Skeletal muscle tissue (tissue), 3 donors: ENCODE measurements at regions not wholly inside any gene's neighbourhood (a gene's known extent, or its start where the extent isn't known, plus 50 kb on each side); places are given as distances from the start of the nearest gene placed in this dataset.
"Not testable (repeated sequence)": the region's sequence is repeated elsewhere in the genome, so short reads cannot be mapped to it uniquely, and the experiment has no call there.

Experiments used
- H3K27ac ChIP-seq: one replicate; pipeline ENCODE4 v1.7.0; 2013; ENCODE audit warnings: mild to moderate bottlenecking, low read depth, low read length, inconsistent platforms
- H3K27me3 ChIP-seq, 3 donors: one replicate each; pipeline ENCODE4 v1.7.0; 2013; ENCODE audit warnings: low read length in 3 of 3; ENCODE audit not compliant: control insufficient read depth in 3 of 3, insufficient read depth in 3 of 3
- H3K36me3 ChIP-seq, 3 donors: one replicate each; pipeline ENCODE4 v1.7.0; 2013; ENCODE audit warnings: low read length in 3 of 3; ENCODE audit not compliant: control insufficient read depth in 3 of 3, insufficient read depth in 3 of 3
- H3K4me1 ChIP-seq, 3 donors: one replicate each; pipeline ENCODE4 v1.7.0; 2013; ENCODE audit warnings: low read length in 3 of 3, mild to moderate bottlenecking in 3 of 3; ENCODE audit not compliant: control insufficient read depth in 3 of 3, insufficient read depth in 3 of 3
- H3K4me3 ChIP-seq, 3 donors: one replicate each; pipeline ENCODE4 v1.7.0; 2013; ENCODE audit warnings: low read length in 3 of 3
- H3K9ac ChIP-seq, 3 donors: one replicate each; pipeline ENCODE4 v1.7.0; 2013; ENCODE audit warnings: low read length in 3 of 3, mild to moderate bottlenecking in 3 of 3, moderate library complexity in 2 of 3, low read depth in 1 of 3
- H3K9me3 ChIP-seq, 3 donors: one replicate each; pipeline ENCODE4 v1.7.0; 2013; ENCODE audit warnings: low read length in 3 of 3; ENCODE audit not compliant: control insufficient read depth in 3 of 3
- donor health status: Osteomylitis.

- Histone ChIP-seq H3K27ac (no peak overlapping the region), H3K4me1 (no peaks in the 10 kb centered on the region), H3K9me3 (no peaks in the 10 kb centered on the region), H3K4me3 (no peak overlapping the region), H3K36me3 (no peaks in the 10 kb centered on the region), H3K9ac (no peak overlapping the region), H3K27me3 (no peaks in the 10 kb centered on the region)
These were observed 307.8 kb upstream of the PAPPA start for GRCh38 chr9:115845648-115846312.

GRCh38 chr9:115847216-115847615, 306.4 kb upstream of the PAPPA start:
- H3K9ac ChIP-seq = no peak overlapping the region
- H3K4me1 ChIP-seq = no peaks in the 10 kb centered on the region
- no peaks in the 10 kb centered on the region for H3K9me3 ChIP-seq
- no peak overlapping the region for H3K27ac ChIP-seq
- no peak overlapping the region for H3K4me3 ChIP-seq
- no peaks in the 10 kb centered on the region for H3K36me3 ChIP-seq
- no peaks in the 10 kb centered on the region for H3K27me3 ChIP-seq

GRCh38 chr9:115849679-115850412, 303.7 kb upstream of the PAPPA start:
- H3K9me3 ChIP-seq = no peaks in the 10 kb centered on the region
- no peaks in the 10 kb centered on the region for H3K36me3 ChIP-seq
- H3K9ac ChIP-seq = no peak overlapping the region
- H3K27ac ChIP-seq = no peak overlapping the region
- no peaks in the 10 kb centered on the region for H3K4me1 ChIP-seq
- no peak overlapping the region for H3K4me3 ChIP-seq
- no peaks in the 10 kb centered on the region for H3K27me3 ChIP-seq

GRCh38 chr9:115850548-115851304, 302.9 kb upstream of the PAPPA start:
- no peak overlapping the region for H3K27ac ChIP-seq
- H3K27me3 ChIP-seq = no peaks in the 10 kb centered on the region
- H3K4me1 ChIP-seq = no peaks in the 10 kb centered on the region
- H3K9ac ChIP-seq = no peak overlapping the region
- no peaks in the 10 kb centered on the region for H3K9me3 ChIP-seq
- H3K4me3 ChIP-seq = no peak overlapping the region
- H3K36me3 ChIP-seq = no peaks in the 10 kb centered on the region

DNA sequence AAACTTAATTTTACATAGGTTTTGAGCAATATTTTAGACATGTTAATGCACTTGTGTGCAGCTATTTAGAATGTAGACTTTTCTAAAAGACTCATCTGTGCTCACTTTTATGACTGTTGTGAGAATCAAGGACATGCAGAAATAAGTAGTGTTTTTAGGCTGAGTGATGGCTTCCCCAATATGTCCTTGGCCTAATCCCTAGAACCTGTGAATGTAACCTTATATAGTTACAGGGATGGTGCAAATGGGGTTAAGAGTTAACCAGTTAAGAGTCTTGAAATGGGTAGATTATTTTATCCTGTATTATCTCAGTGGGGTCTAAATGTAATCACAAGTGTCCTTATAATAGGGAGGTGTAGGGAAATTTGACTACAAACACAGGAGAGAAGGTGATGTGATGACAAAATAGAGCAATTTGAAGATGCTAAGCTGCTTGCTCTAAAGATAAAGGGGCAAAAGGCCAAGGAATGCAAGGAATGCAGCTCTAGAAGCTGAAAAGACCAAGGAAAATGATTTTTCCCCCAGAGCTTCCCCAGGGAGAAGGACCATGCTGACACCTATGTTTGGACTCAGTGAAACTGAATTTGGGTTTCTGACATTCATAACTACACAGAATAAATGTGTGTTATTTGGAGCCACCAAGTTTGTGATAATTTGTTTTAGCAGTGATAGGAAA, 298.0 kb upstream of the PAPPA start:
- H3K9me3 ChIP-seq = no peaks in the 10 kb centered on the region
- H3K27me3 ChIP-seq = no peaks in the 10 kb centered on the region
- H3K36me3 ChIP-seq = no peaks in the 10 kb centered on the region
- H3K4me1 ChIP-seq = no peaks in the 10 kb centered on the region
- no peak overlapping the region for H3K27ac ChIP-seq
- no peak overlapping the region for H3K4me3 ChIP-seq
- no peak overlapping the region for H3K9ac ChIP-seq

DNA sequence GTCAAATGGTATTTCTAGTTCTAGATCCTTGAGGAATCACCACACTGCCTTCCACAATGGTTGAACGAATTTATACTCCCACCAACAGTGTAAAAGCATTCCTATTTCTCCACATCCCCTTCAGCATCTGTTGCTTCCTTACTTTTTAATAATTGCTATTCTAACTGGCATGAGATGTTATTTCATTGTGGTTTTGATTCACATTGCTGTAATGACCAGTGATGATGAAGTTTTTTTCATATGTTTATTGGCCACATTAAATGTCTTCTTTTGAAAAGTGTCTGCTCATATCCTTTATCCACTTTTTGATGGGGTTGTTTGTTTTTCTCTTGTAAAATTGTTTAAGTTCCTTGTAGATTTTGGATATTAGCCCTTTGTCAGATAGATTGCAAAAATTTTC, 295.2 kb upstream of the PAPPA start:
- not testable (repeated sequence) for H3K9ac ChIP-seq, H3K4me1 ChIP-seq, H3K9me3 ChIP-seq, H3K4me3 ChIP-seq, H3K27ac ChIP-seq, H3K36me3 ChIP-seq, H3K27me3 ChIP-seq

DNA sequence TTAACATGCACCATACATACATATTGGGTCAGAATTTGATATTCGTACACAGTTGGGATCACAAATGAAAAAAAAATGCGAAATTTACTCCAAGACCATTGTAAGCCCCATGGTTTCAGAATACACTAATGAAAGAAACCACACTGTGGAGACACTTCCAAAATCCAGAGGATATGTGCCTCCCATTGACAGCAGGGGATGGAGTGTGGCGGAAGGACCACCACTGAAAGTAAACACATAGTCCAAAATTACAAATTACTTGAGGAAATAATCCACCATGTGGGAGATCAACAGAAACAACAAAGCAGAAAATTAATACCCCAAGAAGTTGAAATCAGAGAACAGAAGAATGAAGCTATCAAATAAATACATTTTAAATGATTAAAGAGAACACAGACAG, 291.6 kb upstream of the PAPPA start:
- no peaks in the 10 kb centered on the region for H3K4me1 ChIP-seq

DNA sequence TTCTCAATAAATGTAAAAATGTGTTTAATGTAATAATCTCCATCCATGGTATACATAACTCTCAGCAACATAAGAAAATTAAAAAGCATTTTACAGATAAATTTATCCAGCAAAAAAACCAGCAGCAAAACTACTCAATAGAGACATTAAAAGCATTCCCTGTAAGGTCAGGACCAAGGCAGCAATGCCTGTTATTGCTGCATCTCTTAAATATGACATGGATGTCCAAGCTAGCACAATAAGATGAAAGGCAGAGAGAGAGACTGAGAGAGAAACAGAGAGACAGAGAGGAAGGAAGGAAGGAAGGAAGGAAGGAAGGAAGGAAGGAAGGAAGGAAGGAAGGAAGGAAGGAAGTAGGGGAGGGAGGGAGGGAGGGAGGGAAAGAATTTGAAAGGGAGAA, 289.0 kb upstream of the PAPPA start:
- Histone ChIP-seq H3K4me3 (no peak overlapping the region), H3K9ac (no peak overlapping the region), H3K9me3 (no peaks in the 10 kb centered on the region), H3K27ac (no peak overlapping the region), H3K27me3 (no peaks in the 10 kb centered on the region), H3K4me1 (no peaks in the 10 kb centered on the region), H3K36me3 (no peaks in the 10 kb centered on the region)

More for the DNA sequence above, 291.6 kb upstream of the PAPPA start:
- H3K4me3 ChIP-seq = no peak overlapping the region
- H3K9ac ChIP-seq = no peak overlapping the region
- H3K27ac ChIP-seq = no peak overlapping the region
- no peaks in the 10 kb centered on the region for H3K27me3 ChIP-seq
- H3K36me3 ChIP-seq = no peaks in the 10 kb centered on the region
- no peaks in the 10 kb centered on the region for H3K9me3 ChIP-seq

DNA sequence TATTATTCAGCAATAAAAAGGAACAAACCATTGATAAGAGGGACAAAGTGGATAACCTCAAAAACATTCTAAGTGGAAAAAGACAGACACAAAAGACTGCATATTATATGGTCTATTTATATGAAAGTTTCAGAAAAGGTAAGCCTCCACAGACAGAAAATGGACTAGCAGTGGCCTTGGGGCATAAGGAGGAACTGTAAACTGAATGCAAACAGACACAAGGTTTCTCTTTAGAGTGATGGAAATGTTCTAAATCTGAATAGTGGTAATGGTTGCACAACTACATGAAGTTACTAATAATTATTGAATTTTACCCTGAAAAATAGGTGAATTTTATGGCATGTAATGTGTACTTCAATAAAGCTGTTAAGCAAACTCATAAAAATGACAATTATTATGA, 286.3 kb upstream of the PAPPA start:
- Histone ChIP-seq H3K36me3 (no peaks in the 10 kb centered on the region), H3K9me3 (no peaks in the 10 kb centered on the region), H3K9ac (no peak overlapping the region), H3K4me1 (no peaks in the 10 kb centered on the region), H3K27me3 (no peaks in the 10 kb centered on the region), H3K4me3 (no peak overlapping the region), H3K27ac (no peak overlapping the region)
